Naive thymus-derived CD4-positive, alpha-beta T cell (primary cell): ENCODE measurements at regions not wholly inside any gene's neighbourhood (a gene's known extent, or its start where the extent isn't known, plus 50 kb on each side); places are given as distances from the start of the nearest gene placed in this dataset.
A peak's percentile ranks its signal among the peaks of the same experiment; 100 is the strongest.
"Not testable (repeated sequence)": the region's sequence is repeated elsewhere in the genome, so short reads cannot be mapped to it uniquely, and the experiment has no call there.

ENCODE experiments used
- ATAC-seq: fragments of 150-1000 bp; cut with Tn5 transposase; 2 replicates; pipeline ENCODE4 v1.10.0; 2021; ENCODE audit warnings: mild to moderate bottlenecking, moderate library complexity
- CTCF ChIA-PET: fragments of 350-600 bp; sonication (Branson Sonifier 250); formaldehyde crosslinking; loops from one replicate; lab custom pipeline; 2021; ENCODE audit warnings: antibody characterized with exemption; lab: Charles Lee
- POLR2A ChIA-PET: fragments of 350-600 bp; sonication (Branson Sonifier 250); formaldehyde crosslinking; loops from one replicate; lab custom pipeline; 2021; ENCODE audit warnings: antibody characterized with exemption, inconsistent platforms; lab: Charles Lee
- DNase-seq, 9 donors: peaks; one replicate each; pipeline versions ENCODE4 v3.0.0 to v3.0.0-alpha.2; 2020 to 2022; ENCODE audit warnings: mixed read lengths in 1 of 9
- H3K27ac ChIP-seq: one replicate; pipeline ENCODE4 v1.7.0; 2013; ENCODE audit warnings: mild to moderate bottlenecking, low read depth, low read length, moderate library complexity
- H3K27me3 ChIP-seq, 2 donors: one replicate each; pipeline ENCODE4 v1.7.0; 2013; ENCODE audit warnings: low read length in 2 of 2, mild to moderate bottlenecking in 2 of 2, moderate library complexity in 2 of 2; ENCODE audit not compliant: control insufficient read depth in 2 of 2, insufficient read depth in 2 of 2
- H3K36me3 ChIP-seq, 3 experiments: 1 replicate in 2 of 3; 2 replicates in 1 of 3; pipeline ENCODE4 v1.7.0; 2013; ENCODE audit warnings: low read length in 3 of 3, mild to moderate bottlenecking in 3 of 3, moderate library complexity in 1 of 3; ENCODE audit not compliant: insufficient read depth in 3 of 3, control insufficient read depth in 2 of 3
- H3K4me1 ChIP-seq, 2 donors: one replicate each; pipeline ENCODE4 v1.7.0; 2013; ENCODE audit warnings: low read length in 2 of 2, mild to moderate bottlenecking in 2 of 2, moderate library complexity in 1 of 2; ENCODE audit not compliant: control insufficient read depth in 2 of 2, insufficient read depth in 2 of 2
- H3K4me3 ChIP-seq: 2 replicates; pipeline ENCODE4 v1.7.0; 2013; ENCODE audit warnings: mild to moderate bottlenecking, low read length
- H3K9me3 ChIP-seq, 3 experiments: 1 replicate in 2 of 3; 2 replicates in 1 of 3; pipeline ENCODE4 v1.7.0; 2013; ENCODE audit warnings: low read length in 3 of 3; ENCODE audit not compliant: control insufficient read depth in 2 of 3
- H3K27ac Mint-ChIP-seq, 9 donors: one replicate each; pipeline ENCODE4 v1.8.0; 2020 to 2022; ENCODE audit warnings: mixed read lengths in 9 of 9, mild to moderate bottlenecking in 8 of 9, moderate library complexity in 5 of 9, inconsistent platforms in 2 of 9
- H3K27me3 Mint-ChIP-seq, 5 donors: one replicate each; pipeline ENCODE4 v1.8.0; 2021 to 2022; ENCODE audit warnings: mixed read lengths in 5 of 5, mild to moderate bottlenecking in 1 of 5
- H3K36me3 Mint-ChIP-seq, 5 donors: one replicate each; pipeline ENCODE4 v1.8.0; 2020 to 2022; ENCODE audit warnings: mixed read lengths in 5 of 5, mild to moderate bottlenecking in 3 of 5, inconsistent platforms in 1 of 5
- H3K4me1 Mint-ChIP-seq, 7 donors: one replicate each; pipeline ENCODE4 v1.8.0; 2020 to 2022; ENCODE audit warnings: mixed read lengths in 7 of 7, mild to moderate bottlenecking in 3 of 7, inconsistent platforms in 1 of 7
- H3K4me3 Mint-ChIP-seq, 10 donors: one replicate each; pipeline ENCODE4 v1.8.0; 2020 to 2022; ENCODE audit warnings: mild to moderate bottlenecking in 10 of 10, mixed read lengths in 10 of 10, moderate library complexity in 6 of 10, inconsistent platforms in 2 of 10
- H3K9me3 Mint-ChIP-seq, 11 donors: one replicate each; pipeline ENCODE4 v1.8.0; 2020 to 2022; ENCODE audit warnings: mixed read lengths in 11 of 11, mild to moderate bottlenecking in 4 of 11, inconsistent platforms in 1 of 11, moderate library complexity in 1 of 11
- intact Hi-C, 2 donors: fragments of 100-400 bp; cut with micrococcal nuclease; formaldehyde crosslinking; loops; one replicate each; pipeline ENCODE4 v1.15.1; 2023

GRCh38 chr9:90176901-90177300, 465.7 kb downstream of the DIRAS2 start:
- no peaks in the 10 kb centered on the region for H3K27me3 ChIP-seq
- peaks cover 0 to 4% (median 0%) of the 10 kb centered on the region in 5 donors for H3K36me3 Mint-ChIP-seq
- peak overlapping the region in 1 of 10 donors; percentile 30 for H3K4me3 Mint-ChIP-seq
- no peaks in the 10 kb centered on the region for H3K4me1 ChIP-seq
- ChIA-PET CTCF (interaction anchor here (1.0 kb wide), 1 partner anchor 10 kb away, joined by 3 read pairs; no protein-coding TSS in a partner anchor), POLR2A (no interaction called here)
- no peaks in the 10 kb centered on the region for H3K9me3 ChIP-seq
- H3K36me3 ChIP-seq: no peaks in the 10 kb centered on the region
- intact Hi-C loops: no loop called here
- no peak overlapping the region for H3K27ac Mint-ChIP-seq
- H3K4me3 ChIP-seq: no peak overlapping the region
- H3K9me3 Mint-ChIP-seq: peaks cover 0 to 7% (median 0%) of the 10 kb centered on the region in 11 donors
- no peaks in the 10 kb centered on the region for H3K4me1 Mint-ChIP-seq
- DNase-seq (no peak), ATAC-seq (no peak)
- no peak overlapping the region for H3K27ac ChIP-seq
- H3K27me3 Mint-ChIP-seq: peaks cover 0 to 6% (median 4%) of the 10 kb centered on the region in 5 donors

- Histone ChIP-seq H3K4me1 (no peaks in the 10 kb centered on the region), H3K36me3 (no peaks in the 10 kb centered on the region), H3K4me3 (no peak overlapping the region), H3K27ac (no peak overlapping the region), H3K9me3 (no peaks in the 10 kb centered on the region), H3K27me3 (no peaks in the 10 kb centered on the region)
- DNase-seq (no peak), ATAC-seq (no peak)
- ChIA-PET POLR2A (no interaction called here), CTCF (no interaction called here)
- H3K9me3 Mint-ChIP-seq: peaks cover 0 to 5% (median 0%) of the 10 kb centered on the region in 11 donors
- peaks cover 0 to 1% (median 0%) of the 10 kb centered on the region in 7 donors for H3K4me1 Mint-ChIP-seq
- no peak overlapping the region for H3K27ac Mint-ChIP-seq
- no peaks in the 10 kb centered on the region for H3K36me3 Mint-ChIP-seq
- intact Hi-C loops: no loop called here
- H3K27me3 Mint-ChIP-seq: peaks cover 0 to 10% (median 4%) of the 10 kb centered on the region in 5 donors
- H3K4me3 Mint-ChIP-seq: no peak overlapping the region
These were observed 462.2 kb downstream of the DIRAS2 start for GRCh38 chr9:90180381-90180780.

- peak overlapping the region in 1 of 9 donors; percentile 26 for H3K27ac Mint-ChIP-seq
- Histone ChIP-seq H3K4me3 (no peak overlapping the region), H3K36me3 (no peaks in the 10 kb centered on the region), H3K27ac (no peak overlapping the region), H3K9me3 (no peaks in the 10 kb centered on the region), H3K4me1 (peaks cover 0 to 2% of the 10 kb centered on the region in 2 donors), H3K27me3 (no peaks in the 10 kb centered on the region)
- peaks cover 0 to 66% (median 10%) of the 10 kb centered on the region in 11 donors for H3K9me3 Mint-ChIP-seq
- H3K27me3 Mint-ChIP-seq: peaks cover 4 to 34% (median 23%) of the 10 kb centered on the region in 5 donors
- peak overlapping the region in 4 of 10 donors; percentile 10 to 27 (median 18) for H3K4me3 Mint-ChIP-seq
- ChIA-PET POLR2A (no interaction called here), CTCF (no interaction called here)
- H3K4me1 Mint-ChIP-seq: peaks cover 5 to 62% (median 37%) of the 10 kb centered on the region in 7 donors
- ATAC-seq (no peak), DNase-seq (peak in 3 of 9 donors; percentile 1 to 13 (median 12))
- H3K36me3 Mint-ChIP-seq: peaks cover 0 to 17% (median 8%) of the 10 kb centered on the region in 5 donors
- intact Hi-C loops: no loop called here
These were observed 454.0 kb downstream of the DIRAS2 start for GRCh38 chr9:90188656-90189055.

DNA sequence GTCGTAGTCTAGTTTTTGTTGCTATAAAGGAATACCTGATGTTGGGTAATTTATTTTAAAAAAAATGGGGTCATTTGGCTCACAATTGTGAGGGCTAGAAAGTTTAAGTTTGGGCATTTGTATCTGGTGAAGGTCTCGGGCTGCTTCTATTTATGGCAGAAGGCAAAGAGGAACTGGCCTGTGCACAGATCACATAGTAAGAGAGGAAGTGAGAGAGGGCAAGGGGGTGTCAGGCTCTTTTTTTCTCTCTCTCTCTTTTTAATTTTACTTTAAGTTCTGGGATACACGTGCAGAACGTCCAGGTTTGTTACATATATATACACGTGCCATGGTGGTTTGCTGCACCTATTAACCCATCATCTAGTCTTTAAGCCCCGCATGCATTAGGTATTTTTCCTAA, 453.3 kb downstream of the DIRAS2 start:
- H3K4me3 ChIP-seq: no peak overlapping the region
- peaks cover 0 to 69% (median 10%) of the 10 kb centered on the region in 11 donors for H3K9me3 Mint-ChIP-seq
- no peaks in the 10 kb centered on the region for H3K9me3 ChIP-seq
- ATAC-seq: peak; percentile 57
- H3K4me1 Mint-ChIP-seq: peaks cover 5 to 62% (median 37%) of the 10 kb centered on the region in 7 donors
- peak overlapping the region in 1 of 9 donors; percentile 26 for H3K27ac Mint-ChIP-seq
- peak overlapping the region in 3 of 10 donors; percentile 10 to 25 (median 12) for H3K4me3 Mint-ChIP-seq
- no peak overlapping the region for H3K27ac ChIP-seq
- no peaks in the 10 kb centered on the region for H3K36me3 ChIP-seq
- intact Hi-C loops: no loop called here
- peaks cover 1 to 17% (median 8%) of the 10 kb centered on the region in 5 donors for H3K36me3 Mint-ChIP-seq
- H3K4me1 ChIP-seq: peaks cover 0 to 2% of the 10 kb centered on the region in 2 donors
- CTCF ChIA-PET: no interaction called here
- no peak for DNase-seq
- peaks cover 4 to 37% (median 23%) of the 10 kb centered on the region in 5 donors for H3K27me3 Mint-ChIP-seq
- H3K27me3 ChIP-seq: no peaks in the 10 kb centered on the region
- POLR2A ChIA-PET: no interaction called here

DNA sequence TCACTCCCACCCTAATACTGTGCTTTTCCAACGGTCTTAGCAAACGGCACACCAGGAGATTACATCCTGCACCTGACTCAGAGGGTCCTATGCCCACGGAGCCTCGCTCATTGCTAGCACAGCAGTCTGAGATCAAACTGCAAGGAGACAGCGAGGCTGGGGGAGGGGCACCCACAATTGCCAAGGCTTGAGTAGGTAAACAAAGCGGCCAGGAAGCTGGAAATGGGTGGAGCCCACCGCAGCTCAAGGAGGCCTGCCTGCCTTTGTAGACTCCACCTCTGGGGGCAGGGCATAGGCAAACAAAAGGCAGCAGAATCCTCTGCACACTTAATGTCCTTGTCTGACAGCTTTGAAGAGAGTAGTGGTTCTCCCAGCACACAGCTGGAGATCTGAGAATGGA, 450.2 kb downstream of the DIRAS2 start:
- H3K27me3 ChIP-seq, POLR2A ChIA-PET, intact Hi-C loops, H3K4me3 ChIP-seq, H3K36me3 ChIP-seq, H3K9me3 ChIP-seq, CTCF ChIA-PET, H3K4me1 ChIP-seq, H3K27ac ChIP-seq, ATAC-seq: not testable (repeated sequence)
- H3K27ac Mint-ChIP-seq: peak overlapping the region in 8 of 9 donors; percentile 23 to 88 (median 75)
- H3K4me3 Mint-ChIP-seq: peak overlapping the region in 9 of 10 donors; percentile 36 to 76 (median 48)
- H3K4me1 Mint-ChIP-seq: peaks cover 5 to 60% (median 37%) of the 10 kb centered on the region in 7 donors
- peaks cover 10 to 41% (median 14%) of the 10 kb centered on the region in 5 donors for H3K27me3 Mint-ChIP-seq
- peak in 8 of 9 donors; percentile 26 to 81 (median 66) for DNase-seq
- H3K36me3 Mint-ChIP-seq: peaks cover 2 to 17% (median 8%) of the 10 kb centered on the region in 5 donors
- peaks cover 0 to 78% (median 16%) of the 10 kb centered on the region in 11 donors for H3K9me3 Mint-ChIP-seq

GRCh38 chr9:90198956-90199355, 443.7 kb downstream of the DIRAS2 start:
- H3K4me3 Mint-ChIP-seq: no peak overlapping the region
- peaks cover 0 to 35% (median 11%) of the 10 kb centered on the region in 5 donors for H3K27me3 Mint-ChIP-seq
- CTCF ChIA-PET: no interaction called here
- POLR2A ChIA-PET: no interaction called here
- H3K36me3 Mint-ChIP-seq: peaks cover 0 to 15% (median 0%) of the 10 kb centered on the region in 5 donors
- peaks cover 0 to 40% (median 14%) of the 10 kb centered on the region in 11 donors for H3K9me3 Mint-ChIP-seq
- Histone ChIP-seq H3K27me3 (no peaks in the 10 kb centered on the region), H3K9me3 (peaks cover 0 to 4% (median 0%) of the 10 kb centered on the region in 3 experiments), H3K4me3 (no peak overlapping the region), H3K4me1 (no peaks in the 10 kb centered on the region), H3K36me3 (no peaks in the 10 kb centered on the region), H3K27ac (no peak overlapping the region)
- DNase-seq: no peak
- H3K4me1 Mint-ChIP-seq: no peaks in the 10 kb centered on the region
- H3K27ac Mint-ChIP-seq: no peak overlapping the region
- intact Hi-C loops: no loop called here
- no peak for ATAC-seq

- ATAC-seq: no peak
- H3K4me1 ChIP-seq: no peaks in the 10 kb centered on the region
- no peak for DNase-seq
- H3K4me3 ChIP-seq: no peak overlapping the region
- peaks cover 0 to 4% (median 0%) of the 10 kb centered on the region in 3 experiments for H3K9me3 ChIP-seq
- Mint-ChIP-seq H3K27me3 (peaks cover 0 to 19% (median 12%) of the 10 kb centered on the region in 5 donors), H3K36me3 (peaks cover 0 to 15% (median 0%) of the 10 kb centered on the region in 5 donors), H3K27ac (no peak overlapping the region), H3K4me1 (peaks cover 0 to 9% (median 0%) of the 10 kb centered on the region in 7 donors), H3K9me3 (peaks cover 0 to 25% (median 9%) of the 10 kb centered on the region in 11 donors), H3K4me3 (no peak overlapping the region)
- H3K27me3 ChIP-seq: no peaks in the 10 kb centered on the region
- CTCF ChIA-PET: no interaction called here
- intact Hi-C loops: no loop called here
- no peaks in the 10 kb centered on the region for H3K36me3 ChIP-seq
- no peak overlapping the region for H3K27ac ChIP-seq
- POLR2A ChIA-PET: no interaction called here
These were observed 440.9 kb downstream of the DIRAS2 start for GRCh38 chr9:90201766-90202165.
